NCI-H128 (cell line): ENCODE measurements at regions not wholly inside any gene's neighbourhood (a gene's known extent, or its start where the extent isn't known, plus 50 kb on each side); places are given as distances from the start of the nearest gene placed in this dataset.

Source experiments
- DNase-seq: peaks from one replicate; lab custom pipeline; 2025; ENCODE audit not compliant: unreplicated experiment; lab: John Stamatoyannopoulos, UW

DNA sequence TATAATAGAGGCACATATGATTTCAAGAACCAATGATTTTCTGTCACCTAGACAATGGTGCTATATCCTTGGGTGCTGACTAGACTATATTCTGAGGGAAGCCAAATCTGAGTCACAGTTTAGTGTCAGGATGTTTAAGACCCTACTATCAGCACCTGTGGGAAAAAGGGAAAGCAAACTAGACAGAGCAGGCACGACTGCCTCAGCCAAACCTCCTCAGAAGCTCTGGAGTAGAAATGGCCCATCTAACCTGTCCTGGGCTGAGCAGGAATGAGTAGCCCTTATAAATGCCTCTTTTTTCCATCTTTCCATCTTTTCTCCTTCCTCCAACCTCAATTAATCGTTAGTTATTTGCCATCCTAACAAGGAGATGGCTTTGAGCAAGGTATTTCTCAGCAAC is 80.4 kb upstream of the TECRL start:
- no peak for DNase-seq

GRCh38 chr4:64479338-64479737 is 70.1 kb upstream of the TECRL start:
- no peak for DNase-seq

- no peak for DNase-seq
Observed at GRCh38 chr4:64477127-64477526, 67.9 kb upstream of the TECRL start.

- no peak for DNase-seq
Observed at GRCh38 chr4:64465263-64465662, 56.0 kb upstream of the TECRL start.

GRCh38 chr4:64464581-64464980 is 55.3 kb upstream of the TECRL start:
- DNase-seq: no peak
